Upper lobe of left lung (tissue), 4 donors: ENCODE measurements at regions not wholly inside any gene's neighbourhood (a gene's known extent, or its start where the extent isn't known, plus 50 kb on each side); places are given as distances from the start of the nearest gene placed in this dataset.

ENCODE experiments used
- CTCF ChIP-seq, 6 experiments: fragments of 450-650 bp in 4 of 6; fragments of 200-600 bp in 2 of 6; sonication (generic) in 2 of 6; IDR thresholded peaks; one replicate each; pipeline ENCODE4 v1.5.1; 2016 to 2019; ENCODE audit warnings: antibody characterized with exemption in 6 of 6
- POLR2A ChIP-seq, 4 donors: fragments of 450-650 bp; IDR thresholded peaks; one replicate each; pipeline ENCODE4 v1.5.1; 2016 to 2017; ENCODE audit warnings: antibody characterized with exemption in 4 of 4, mild to moderate bottlenecking in 2 of 4
- POLR2AphosphoS5 ChIP-seq, 2 donors: sonication (generic); formaldehyde crosslinking; IDR thresholded peaks; one replicate each; pipeline ENCODE4 v1.5.1; 2017; ENCODE audit warnings: antibody characterized with exemption in 2 of 2

GRCh38 chr7:17490825-17491224, 192.4 kb downstream of the AHR start:
- no peak for TF ChIP-seq POLR2AphosphoS5 (IDR thresholded peaks at IDR 0.05)
- no peak for TF ChIP-seq CTCF (IDR thresholded peaks at IDR 0.05)
- no peak for TF ChIP-seq POLR2A (IDR thresholded peaks at IDR 0.05)
